ENCODE measurements at regions not wholly inside any gene's neighbourhood (a gene's known extent, or its start where the extent isn't known, plus 50 kb on each side); places are given as distances from the start of the nearest gene placed in this dataset.

- TF ChIP-seq, protein P1, sequence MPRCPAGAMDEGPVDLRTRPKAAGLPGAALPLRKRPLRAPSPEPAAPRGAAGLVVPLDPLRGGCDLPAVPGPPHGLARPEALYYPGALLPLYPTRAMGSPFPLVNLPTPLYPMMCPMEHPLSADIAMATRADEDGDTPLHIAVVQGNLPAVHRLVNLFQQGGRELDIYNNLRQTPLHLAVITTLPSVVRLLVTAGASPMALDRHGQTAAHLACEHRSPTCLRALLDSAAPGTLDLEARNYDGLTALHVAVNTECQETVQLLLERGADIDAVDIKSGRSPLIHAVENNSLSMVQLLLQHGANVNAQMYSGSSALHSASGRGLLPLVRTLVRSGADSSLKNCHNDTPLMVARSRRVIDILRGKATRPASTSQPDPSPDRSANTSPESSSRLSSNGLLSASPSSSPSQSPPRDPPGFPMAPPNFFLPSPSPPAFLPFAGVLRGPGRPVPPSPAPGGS (IDR thresholded peaks at IDR 0.05), result no peak
- TF ChIP-seq CTCF (IDR thresholded peaks at IDR 0.05) (no peak), SMC3 (IDR thresholded peaks at IDR 0.05) (no peak), KDM1A (IDR thresholded peaks at IDR 0.05; ENCODE audit: low read depth) (no peak), RAD21 (conservative IDR thresholded peaks at IDR 0.05 in 1 of 2, IDR thresholded peaks at IDR 0.05 in 1 of 2) (no peak), ESRRA (IDR thresholded peaks at IDR 0.05; ENCODE audit: borderline replicate concordance, low read length) (no peak), BHLHE40 (IDR thresholded peaks at IDR 0.05; ENCODE audit: low read depth, low read length) (no peak), FOSL2 (IDR thresholded peaks at IDR 0.05) (no peak), FOSL2 (CRISPR knock-in tag; IDR thresholded peaks at IDR 0.05) (no peak)
Observed at GRCh38 chr10:59078978-59079377, 97.5 kb upstream of the PHYHIPL start.
